SH-SY5Y (cell line): ENCODE measurements at regions not wholly inside any gene's neighbourhood (a gene's known extent, or its start where the extent isn't known, plus 50 kb on each side); places are given as distances from the start of the nearest gene placed in this dataset.

ENCODE experiments used
- GATA2 ChIP-seq: IDR thresholded peaks from 2 replicates; pipeline ENCODE4 v1.6.1; 2011; ENCODE audit warnings: mild to moderate bottlenecking, low read depth, low read length
- GATA3 ChIP-seq: IDR thresholded peaks from 2 replicates; pipeline ENCODE4 v1.6.1; 2011; ENCODE audit warnings: low read depth, mild to moderate bottlenecking, low read length, moderate library complexity

DNA sequence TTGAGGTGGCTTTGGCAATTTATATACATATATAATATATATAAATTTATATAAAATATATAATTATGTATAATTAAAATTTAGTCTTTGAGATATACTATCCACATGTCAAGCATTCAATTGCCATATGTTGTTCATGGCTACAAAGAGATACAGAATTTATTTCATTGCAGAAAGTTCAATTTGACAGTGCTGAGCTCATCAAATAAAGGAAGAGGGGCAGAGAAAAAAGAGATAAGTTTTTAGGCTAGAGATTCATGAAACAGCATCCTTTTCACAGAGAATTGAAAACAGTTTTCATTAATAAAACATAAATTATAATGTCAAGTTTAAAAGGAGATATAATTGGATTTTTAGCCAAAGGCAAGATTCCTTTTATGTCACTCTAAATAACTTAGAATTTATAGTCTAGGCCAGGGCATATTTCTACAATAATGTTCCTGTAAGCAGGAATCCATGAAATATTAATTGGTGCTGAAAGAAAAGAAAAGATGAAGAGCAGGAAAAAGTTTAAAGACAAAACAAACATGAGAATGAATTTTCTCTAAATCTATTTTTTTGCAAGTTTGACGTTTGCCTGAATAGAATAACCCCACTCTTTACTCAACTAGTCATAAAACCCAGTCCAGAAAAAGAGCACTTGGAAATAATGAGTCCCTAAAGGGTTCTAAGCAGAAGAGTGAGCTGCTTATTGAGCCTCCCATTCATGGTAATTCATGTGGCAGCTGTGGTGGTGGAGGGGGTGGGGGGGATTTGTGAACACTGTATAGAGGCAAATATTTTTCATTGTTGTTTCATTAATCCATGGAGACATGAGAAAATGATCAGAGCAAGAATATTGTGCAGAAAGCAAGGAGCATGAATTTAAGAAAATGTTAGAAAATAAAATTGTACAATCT lies 1279.5 kb downstream of the CDH12 start:
- TF ChIP-seq GATA2 (no peak), GATA3 (no peak)

- TF ChIP-seq GATA3 (no peak), GATA2 (no peak)
Observed at GRCh38 chr5:21452449-21452848, 1400.7 kb downstream of the CDH12 start.

- TF ChIP-seq GATA3 (no peak), GATA2 (no peak)
Observed at GRCh38 chr5:21432646-21433045, 1420.5 kb downstream of the CDH12 start.

DNA sequence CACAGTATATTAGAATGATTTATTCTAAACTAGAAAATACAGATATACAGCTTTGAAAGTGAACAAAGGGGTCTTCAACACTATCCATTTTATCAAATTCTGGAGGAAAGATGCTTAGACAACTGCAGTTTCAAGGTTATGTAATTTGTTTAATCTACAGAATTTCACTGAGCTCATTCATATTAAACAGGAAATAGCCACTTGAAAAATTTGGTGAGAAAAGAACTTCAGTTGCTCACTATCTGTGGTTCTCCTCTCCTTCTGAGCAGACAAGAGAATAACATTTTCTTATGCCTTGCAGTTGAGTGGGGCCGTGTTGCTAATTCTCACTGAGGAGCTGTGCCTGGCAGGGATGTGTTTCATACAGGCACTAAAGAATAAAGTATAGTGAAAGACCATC lies 1428.2 kb downstream of the CDH12 start:
- TF ChIP-seq GATA2 (no peak), GATA3 (no peak)

GRCh38 chr5:21419383-21419782 lies 1431.4 kb upstream of the CDH18 start:
- TF ChIP-seq GATA3 (no peak), GATA2 (no peak)

GRCh38 chr5:21398511-21398910 lies 1410.5 kb upstream of the CDH18 start:
- TF ChIP-seq GATA3 (no peak), GATA2 (no peak)

GRCh38 chr5:21397693-21398092 lies 1409.7 kb upstream of the CDH18 start:
- TF ChIP-seq GATA2 (no peak), GATA3 (no peak)

DNA sequence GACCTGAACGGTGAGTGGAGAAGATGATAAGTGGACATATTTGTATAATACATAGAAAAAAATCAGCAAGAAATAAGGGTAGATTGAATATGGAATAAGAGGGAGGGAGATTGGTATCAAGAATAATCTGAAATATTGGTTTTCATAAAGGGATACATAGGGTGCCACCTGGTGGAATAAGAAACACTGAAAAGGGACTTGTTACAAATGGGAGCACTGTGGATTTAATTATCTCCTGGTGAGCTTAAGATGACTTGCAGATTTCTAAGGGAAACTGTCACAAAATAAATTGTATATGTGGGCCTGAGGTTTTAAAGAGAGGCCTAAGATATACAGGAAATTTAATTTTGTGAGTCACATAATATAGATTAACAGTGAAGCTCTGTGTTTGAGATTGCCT lies 1403.5 kb upstream of the CDH18 start:
- no peak for TF ChIP-seq GATA3
- no peak for TF ChIP-seq GATA2

GRCh38 chr5:21263361-21263760 lies 1275.4 kb upstream of the CDH18 start:
- no peak for TF ChIP-seq GATA2
- no peak for TF ChIP-seq GATA3

DNA sequence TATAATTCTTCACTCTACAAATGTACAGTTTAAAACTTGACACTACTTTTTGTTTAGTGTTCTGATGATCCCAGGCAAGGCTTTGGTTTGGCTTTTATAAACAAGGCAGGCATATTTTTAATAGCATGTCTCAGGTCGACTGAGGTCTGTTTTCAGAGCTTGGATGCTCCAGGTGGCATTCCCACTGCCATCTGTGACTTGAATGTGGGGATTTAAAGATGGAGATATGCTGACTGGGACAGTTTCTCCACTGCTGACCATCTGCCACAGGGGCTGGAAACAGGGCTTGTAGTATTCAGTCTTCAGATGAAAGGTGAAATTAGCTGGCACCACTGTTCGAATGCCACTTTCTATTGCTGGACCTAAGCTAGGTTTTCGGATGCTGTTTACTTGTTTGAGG lies 1266.2 kb upstream of the CDH18 start:
- TF ChIP-seq GATA2: no peak

DNA sequence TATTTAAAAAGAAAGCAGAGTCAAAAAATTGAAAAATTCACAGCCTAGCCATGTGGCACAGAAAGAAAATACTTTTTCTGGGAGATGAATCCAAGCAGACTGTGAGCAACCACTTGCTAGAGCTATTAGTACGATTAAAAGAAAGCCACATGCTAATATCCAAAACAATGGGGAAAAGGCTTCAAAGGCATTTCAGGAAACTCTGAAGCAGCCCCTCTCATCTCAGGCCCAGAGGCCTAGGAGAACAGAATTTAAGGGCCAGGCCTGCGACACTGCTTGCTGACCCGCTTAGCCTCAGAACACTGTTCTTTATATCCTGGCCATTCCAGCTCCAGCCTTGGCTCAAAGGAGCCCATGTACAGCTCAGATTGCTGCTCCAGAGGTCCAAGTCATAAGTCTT lies 1257.0 kb upstream of the CDH18 start:
- TF ChIP-seq GATA2 (no peak), GATA3 (no peak)

DNA sequence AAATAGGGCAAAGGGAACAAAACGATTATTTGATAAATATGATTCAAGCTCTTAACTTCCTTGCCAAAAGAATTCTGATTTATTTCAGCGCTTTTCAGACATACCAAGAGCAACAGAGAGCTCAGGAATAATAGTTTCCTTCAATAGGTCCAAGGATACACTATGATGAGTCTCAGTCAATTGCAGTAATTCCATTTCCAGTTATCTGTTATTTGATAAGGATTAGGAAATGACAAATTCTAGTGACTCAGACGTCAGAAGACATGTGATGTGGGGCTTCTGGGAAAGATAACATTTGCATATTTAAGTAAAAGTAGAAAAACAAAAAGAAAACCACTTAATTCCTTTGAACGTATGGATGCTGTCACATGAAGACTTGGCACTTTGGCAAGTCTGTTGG lies 1250.8 kb upstream of the CDH18 start:
- TF ChIP-seq GATA2 (no peak), GATA3 (no peak)

GRCh38 chr5:21237461-21237860 lies 1249.5 kb upstream of the CDH18 start:
- TF ChIP-seq GATA3 (no peak), GATA2 (no peak)

DNA sequence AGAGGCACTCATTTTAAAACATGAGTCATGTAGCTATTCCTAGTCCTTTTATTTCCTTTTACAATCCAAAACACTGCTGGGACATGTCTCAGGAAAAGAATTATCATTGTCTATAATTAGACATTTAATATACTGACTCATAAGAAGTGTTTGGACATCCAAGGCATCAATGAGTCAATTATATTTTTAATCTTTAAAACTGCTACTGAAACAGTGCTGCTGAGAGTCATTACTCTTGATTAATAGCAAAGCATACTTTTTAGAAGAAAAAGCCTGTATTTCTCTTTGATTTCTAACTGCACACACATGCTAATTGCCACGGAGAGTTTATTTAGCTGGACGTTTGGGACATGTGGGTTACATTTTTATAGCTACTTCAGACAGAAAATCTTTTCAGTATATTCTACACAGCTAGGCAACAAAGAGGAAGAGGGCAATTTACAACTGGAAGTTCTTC lies 1249.0 kb upstream of the CDH18 start:
- TF ChIP-seq GATA2 (no peak), GATA3 (no peak)

- TF ChIP-seq GATA2 (no peak), GATA3 (no peak)
Observed at GRCh38 chr5:21236104-21236503, 1248.1 kb upstream of the CDH18 start.
